ENCODE measurements at regions not wholly inside any gene's neighbourhood (a gene's known extent, or its start where the extent isn't known, plus 50 kb on each side); places are given as distances from the start of the nearest gene placed in this dataset.

DNA sequence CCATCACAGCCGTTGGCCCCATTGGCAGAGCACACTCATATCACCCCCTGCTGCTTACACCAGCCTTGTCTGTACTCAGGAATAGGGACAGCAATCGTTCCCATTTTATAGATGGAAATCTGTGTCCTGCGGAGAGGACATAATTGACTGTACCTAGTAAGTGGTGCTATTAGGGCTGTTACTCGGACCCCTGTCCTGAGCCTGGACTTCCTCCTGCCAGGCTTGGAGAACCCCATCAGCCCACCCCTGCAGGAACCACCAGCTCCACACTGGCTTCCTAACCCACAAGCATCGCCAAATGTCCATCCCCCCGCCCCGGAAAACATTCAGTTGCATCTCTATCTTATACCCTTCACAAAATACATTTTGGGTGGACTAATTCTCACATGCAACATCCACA is 139.8 kb upstream of the RET start:
- H3K4me1 Mint-ChIP-seq = peaks cover 8% of the 10 kb centered on the region
- CTCF ChIA-PET = no interaction called here
- H3K27me3 Mint-ChIP-seq = peaks cover 27% of the 10 kb centered on the region
- POLR2A ChIA-PET = no interaction called here
- H3K9me3 Mint-ChIP-seq = no peaks in the 10 kb centered on the region
- no peak for DNase-seq
- no peaks in the 10 kb centered on the region for H3K36me3 Mint-ChIP-seq (ENCODE audit: low read depth)
- H3K27ac Mint-ChIP-seq = no peak overlapping the region
- no peak overlapping the region for H3K4me3 Mint-ChIP-seq

DNA sequence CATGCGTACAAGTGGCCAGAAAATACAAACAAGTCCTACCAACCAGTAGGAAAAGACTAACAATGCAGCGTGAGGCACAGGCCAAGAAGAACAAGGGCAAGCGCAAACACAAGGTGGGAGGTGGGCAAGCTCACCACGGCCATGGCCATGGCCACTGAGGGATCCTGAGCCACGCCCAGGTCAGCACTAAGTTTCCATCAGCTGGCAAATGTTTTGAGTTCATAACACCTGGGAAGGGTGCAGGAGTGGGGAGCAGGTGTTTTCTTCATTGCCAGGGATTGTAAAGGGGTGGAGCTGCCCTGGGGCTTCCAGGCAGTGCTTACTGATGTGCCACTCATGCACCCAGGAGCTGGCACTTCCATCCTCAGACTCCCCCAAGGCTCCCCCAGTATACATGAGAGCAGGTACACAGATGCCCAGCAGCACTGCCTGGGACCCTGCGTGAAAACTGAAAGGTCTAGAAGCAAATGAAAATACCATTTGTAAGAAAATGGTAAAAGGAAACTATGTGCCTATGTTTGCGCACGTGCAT is 139.2 kb upstream of the RET start:
- DNase-seq = no peak

DNA sequence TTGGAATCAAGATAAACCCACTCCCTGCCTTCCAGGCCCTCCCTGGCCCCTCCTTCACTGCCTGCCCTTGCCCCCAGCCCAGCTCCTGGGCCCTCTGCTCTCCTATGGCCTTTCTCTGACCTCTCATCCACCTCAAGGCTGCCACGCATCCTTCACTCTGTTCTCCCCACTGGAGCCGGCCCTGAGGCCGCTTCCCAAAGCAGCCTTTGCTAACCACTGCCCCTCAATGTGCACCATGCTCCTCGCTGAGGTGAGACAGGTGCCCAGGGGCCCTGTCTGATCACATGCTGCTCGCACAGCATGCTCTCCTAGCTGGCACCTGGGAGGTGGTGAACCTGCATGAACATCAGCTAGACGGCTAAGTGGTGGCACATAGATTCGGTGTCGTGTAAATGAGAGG is 138.5 kb upstream of the RET start:
- POLR2A ChIA-PET = no interaction called here
- H3K27ac Mint-ChIP-seq = no peak overlapping the region
- DNase-seq = no peak
- no peaks in the 10 kb centered on the region for H3K9me3 Mint-ChIP-seq
- H3K4me3 Mint-ChIP-seq = no peak overlapping the region
- CTCF ChIA-PET = no interaction called here
- peaks cover 4% of the 10 kb centered on the region for H3K4me1 Mint-ChIP-seq
- no peaks in the 10 kb centered on the region for H3K36me3 Mint-ChIP-seq (ENCODE audit: low read depth)
- H3K27me3 Mint-ChIP-seq = peaks cover 20% of the 10 kb centered on the region

More for the DNA sequence above, 139.2 kb upstream of the RET start:
- H3K36me3 Mint-ChIP-seq (ENCODE audit: low read depth) = no peaks in the 10 kb centered on the region
- peaks cover 25% of the 10 kb centered on the region for H3K27me3 Mint-ChIP-seq
- H3K27ac Mint-ChIP-seq = no peak overlapping the region
- CTCF ChIA-PET = no interaction called here
- peaks cover 8% of the 10 kb centered on the region for H3K4me1 Mint-ChIP-seq
- POLR2A ChIA-PET = no interaction called here
- no peak overlapping the region for H3K4me3 Mint-ChIP-seq
- H3K9me3 Mint-ChIP-seq = no peaks in the 10 kb centered on the region

DNA sequence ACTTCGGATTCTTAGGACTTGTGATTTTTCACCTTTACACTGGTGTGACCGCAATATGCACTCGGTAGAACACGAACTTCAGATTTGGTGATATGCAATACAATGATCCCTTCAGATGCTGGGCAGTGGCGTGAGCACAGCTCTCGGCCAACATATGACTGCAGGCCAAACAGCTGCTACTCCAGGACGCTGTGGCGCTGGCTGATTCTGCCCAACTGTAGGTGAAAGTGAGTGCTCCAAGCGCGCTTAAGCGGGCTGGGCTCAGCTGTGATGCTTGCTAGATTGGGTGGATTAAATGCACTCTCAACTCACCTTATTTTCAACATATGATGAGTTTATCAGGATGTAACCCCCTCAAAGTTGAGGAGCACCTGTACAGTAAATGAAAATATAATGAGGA is 137.6 kb upstream of the RET start:
- DNase-seq = no peak
- Mint-ChIP-seq H3K4me3 (no peak overlapping the region), H3K4me1 (no peaks in the 10 kb centered on the region), H3K27ac (no peak overlapping the region), H3K36me3 (ENCODE audit: low read depth) (no peaks in the 10 kb centered on the region), H3K9me3 (no peaks in the 10 kb centered on the region), H3K27me3 (peaks cover 12% of the 10 kb centered on the region)
- ChIA-PET POLR2A (no interaction called here), CTCF (interaction anchor here (0.6 kb wide), 1 partner anchor 440 kb away, joined by 3 read pairs; no protein-coding TSS in a partner anchor)

DNA sequence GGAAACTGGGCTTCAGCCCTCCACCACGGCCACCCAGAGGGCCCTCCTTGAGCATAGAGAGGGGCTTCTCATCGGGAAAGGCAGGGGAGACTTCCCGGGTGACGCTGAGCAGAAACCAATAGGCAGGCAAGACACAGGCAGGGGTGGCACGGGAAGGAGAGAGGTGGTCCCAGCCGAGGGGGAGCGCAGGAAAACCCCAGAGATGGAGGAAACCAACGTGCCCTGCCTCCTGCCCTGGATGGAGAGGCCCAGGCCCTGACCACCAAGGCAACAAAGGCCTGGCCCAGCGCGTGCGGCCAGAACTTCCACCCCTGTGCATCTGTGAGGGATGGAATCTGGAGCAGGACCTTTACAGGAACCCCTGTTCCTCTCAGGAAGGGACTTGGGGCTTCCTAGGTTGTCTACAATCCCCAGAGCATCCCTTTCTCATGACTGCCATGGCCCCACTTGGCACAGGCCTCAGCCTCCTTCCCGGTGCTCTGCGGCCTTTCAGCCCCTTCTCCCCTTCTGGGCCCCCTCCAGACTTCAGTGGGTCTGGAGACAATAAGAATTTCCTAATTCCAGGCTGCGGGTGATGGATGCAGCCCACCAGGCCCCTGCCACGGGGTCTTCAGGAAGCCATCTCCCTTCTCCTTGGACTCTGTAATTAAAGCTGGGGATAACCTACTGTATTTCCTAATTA is 137.0 kb upstream of the RET start:
- Mint-ChIP-seq H3K27ac (no peak overlapping the region), H3K27me3 (peaks cover 6% of the 10 kb centered on the region), H3K36me3 (ENCODE audit: low read depth) (no peaks in the 10 kb centered on the region), H3K4me1 (no peaks in the 10 kb centered on the region), H3K4me3 (no peak overlapping the region), H3K9me3 (no peaks in the 10 kb centered on the region)
- DNase-seq = no peak
- CTCF ChIA-PET = no interaction called here
- POLR2A ChIA-PET = no interaction called here

DNA sequence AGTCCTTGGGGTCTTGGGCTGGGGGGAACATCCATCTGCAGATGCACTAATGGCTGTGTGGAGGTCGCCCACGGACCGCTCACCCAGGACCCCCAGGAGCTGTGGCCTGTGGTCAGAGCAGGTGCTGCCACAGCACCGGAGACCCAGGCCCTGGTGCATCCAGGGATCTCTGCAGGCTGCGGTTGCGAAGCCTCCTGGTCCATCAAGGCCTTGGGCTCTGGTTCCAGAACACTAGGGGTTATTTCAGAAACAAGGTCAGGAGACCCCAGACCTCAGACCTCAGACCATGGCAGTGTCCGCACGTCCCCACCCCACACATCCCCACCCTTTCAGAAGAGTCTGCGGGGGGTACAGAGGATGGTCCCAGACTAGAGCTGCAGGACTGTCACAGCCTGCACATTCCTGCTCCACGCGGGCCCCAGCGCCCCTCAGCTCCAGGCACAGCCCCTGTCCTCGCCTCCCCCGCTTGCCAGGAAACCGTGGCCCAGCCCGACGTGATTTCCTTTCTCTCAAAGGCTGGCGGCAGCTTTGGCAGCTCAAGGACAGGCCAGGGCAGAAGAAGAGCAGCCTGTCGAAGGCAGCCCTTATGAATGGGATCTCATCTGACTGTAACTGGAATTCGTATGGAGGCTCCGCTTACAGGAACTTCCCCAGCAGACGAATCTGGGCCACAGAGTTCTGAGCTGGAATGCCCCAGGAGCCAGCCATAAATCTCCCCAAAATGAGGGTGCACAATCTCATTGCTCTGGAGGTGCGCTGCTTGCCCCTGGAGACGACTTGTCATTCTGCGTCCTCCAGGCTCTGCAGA is 136.2 kb upstream of the RET start:
- Mint-ChIP-seq H3K27me3 (no peaks in the 10 kb centered on the region), H3K27ac (no peak overlapping the region), H3K4me3 (no peak overlapping the region), H3K9me3 (no peaks in the 10 kb centered on the region), H3K4me1 (no peaks in the 10 kb centered on the region), H3K36me3 (ENCODE audit: low read depth) (no peaks in the 10 kb centered on the region)
- DNase-seq = no peak
- POLR2A ChIA-PET = no interaction called here
- CTCF ChIA-PET = no interaction called here

DNA sequence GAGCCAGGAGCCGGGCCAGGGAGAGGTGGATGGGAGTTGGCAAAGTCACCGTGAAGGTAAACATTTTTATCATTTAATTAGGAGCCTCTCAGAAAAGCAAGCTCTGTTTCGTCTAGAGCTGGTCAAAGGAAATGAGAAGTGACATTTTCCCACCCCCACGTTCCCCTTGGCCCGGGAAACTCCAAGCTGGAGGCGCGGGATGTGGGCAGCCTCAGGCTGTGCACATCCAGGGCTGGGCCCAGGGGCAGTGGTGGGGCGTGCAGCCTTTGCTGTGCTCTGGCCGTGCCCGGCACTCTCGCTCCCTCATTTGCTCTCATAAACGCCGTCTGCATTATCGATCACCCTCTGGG is 135.6 kb upstream of the RET start:
- CTCF ChIA-PET = no interaction called here
- no peaks in the 10 kb centered on the region for H3K36me3 Mint-ChIP-seq (ENCODE audit: low read depth)
- POLR2A ChIA-PET = no interaction called here
- no peak overlapping the region for H3K4me3 Mint-ChIP-seq
- H3K27ac Mint-ChIP-seq = no peak overlapping the region
- peaks cover 4% of the 10 kb centered on the region for H3K27me3 Mint-ChIP-seq
- no peaks in the 10 kb centered on the region for H3K9me3 Mint-ChIP-seq
- H3K4me1 Mint-ChIP-seq = no peaks in the 10 kb centered on the region
- no peak for DNase-seq

DNA sequence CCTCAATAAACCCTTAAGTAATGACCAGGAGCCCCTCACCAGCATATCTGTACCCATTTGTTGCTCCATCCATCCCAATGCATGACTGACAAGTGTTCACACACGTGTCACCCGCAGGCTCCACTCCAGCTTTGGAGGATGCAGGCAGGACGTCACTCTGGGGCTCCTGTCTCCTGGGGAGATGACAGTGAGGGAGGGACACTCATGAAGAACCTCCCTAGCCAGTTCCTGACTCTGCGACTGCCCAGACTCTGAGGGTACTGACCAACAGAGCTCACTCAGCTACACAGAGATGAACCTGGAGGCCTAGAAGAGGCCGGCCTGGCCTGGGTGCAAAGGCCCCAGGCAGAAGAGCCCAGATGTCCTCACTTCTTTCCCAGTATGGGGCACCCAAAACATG is 135.1 kb upstream of the RET start:
- Mint-ChIP-seq H3K9me3 (no peaks in the 10 kb centered on the region), H3K4me3 (no peak overlapping the region), H3K36me3 (ENCODE audit: low read depth) (no peaks in the 10 kb centered on the region), H3K4me1 (no peaks in the 10 kb centered on the region), H3K27ac (no peak overlapping the region), H3K27me3 (peaks cover 7% of the 10 kb centered on the region)
- no peak for DNase-seq
- CTCF ChIA-PET = no interaction called here
- POLR2A ChIA-PET = no interaction called here

DNA sequence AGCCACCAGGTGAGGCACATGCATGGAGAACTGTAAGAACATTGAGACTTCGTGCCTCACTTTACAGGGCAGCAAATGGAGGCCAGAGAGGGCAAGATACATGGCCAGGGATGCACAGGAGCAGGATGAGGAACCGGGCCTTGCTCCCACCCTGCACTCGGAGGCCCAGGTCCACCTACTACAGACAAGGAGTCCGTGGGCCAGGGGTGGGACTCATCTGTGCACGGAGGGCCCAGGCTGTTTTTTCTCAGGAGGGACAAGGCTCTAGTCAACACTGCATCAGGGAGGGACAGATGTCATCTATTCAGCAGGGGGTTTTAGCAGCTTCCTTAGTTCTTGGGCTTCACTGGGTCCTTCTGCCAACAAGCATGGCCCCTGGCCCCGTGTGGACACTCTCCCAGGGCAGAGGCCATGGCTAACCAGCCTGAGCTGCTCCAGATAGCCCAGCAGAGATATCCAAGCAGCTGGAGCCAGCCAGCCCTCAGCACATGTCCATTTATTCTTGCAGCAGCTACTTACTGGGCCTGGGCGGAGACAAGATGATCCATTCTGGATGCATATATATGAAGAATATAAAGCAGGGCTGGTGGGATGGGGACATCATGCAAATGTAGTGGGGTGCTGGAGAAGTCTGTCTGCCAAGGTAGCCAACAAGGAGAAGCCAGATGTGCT is 134.5 kb upstream of the RET start:
- Mint-ChIP-seq H3K27me3 (peaks cover 9% of the 10 kb centered on the region), H3K4me1 (no peaks in the 10 kb centered on the region), H3K9me3 (no peaks in the 10 kb centered on the region), H3K36me3 (ENCODE audit: low read depth) (no peaks in the 10 kb centered on the region), H3K4me3 (no peak overlapping the region), H3K27ac (no peak overlapping the region)
- no peak for DNase-seq
- POLR2A ChIA-PET = no interaction called here
- CTCF ChIA-PET = no interaction called here

DNA sequence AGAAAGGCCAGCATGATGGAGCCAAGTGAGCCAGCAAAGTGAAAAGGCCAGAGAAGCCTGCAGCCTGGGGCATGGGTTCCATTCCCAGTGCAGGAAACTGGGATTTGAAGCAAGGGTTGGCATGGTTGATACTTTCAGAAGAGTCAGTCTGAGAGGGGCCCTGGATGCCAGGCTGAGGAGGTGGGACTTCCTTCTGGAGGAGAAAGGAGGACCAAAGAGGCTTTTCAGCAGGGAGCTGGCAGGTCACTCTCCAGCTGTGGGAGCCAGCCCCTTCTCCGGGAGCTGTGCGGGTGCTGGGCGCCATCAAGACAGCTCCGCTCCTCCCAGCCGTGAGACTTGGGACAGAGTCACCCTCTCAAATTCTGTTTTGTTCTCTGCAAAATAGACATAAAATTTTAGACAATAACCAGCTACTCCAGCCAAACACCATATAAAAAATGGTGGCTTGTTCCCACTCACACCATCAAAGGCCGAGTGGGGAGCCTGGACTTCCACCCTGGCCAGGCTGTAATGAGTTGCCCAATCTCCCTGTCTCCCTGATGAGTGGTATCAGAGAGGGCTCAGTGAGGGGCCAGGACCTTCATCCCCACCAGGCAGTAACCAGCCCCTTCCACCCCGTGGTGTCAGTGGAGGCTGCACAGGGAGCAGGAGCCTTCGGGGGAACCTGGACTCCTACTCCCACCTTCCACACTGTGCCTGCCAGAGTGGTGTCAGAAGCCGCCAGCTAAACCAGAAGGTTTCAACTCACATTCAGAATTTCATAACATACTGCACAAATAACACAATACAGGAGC is 133.6 kb upstream of the RET start:
- peaks cover 9% of the 10 kb centered on the region for H3K27me3 Mint-ChIP-seq
- POLR2A ChIA-PET = no interaction called here
- no peaks in the 10 kb centered on the region for H3K4me1 Mint-ChIP-seq

DNA sequence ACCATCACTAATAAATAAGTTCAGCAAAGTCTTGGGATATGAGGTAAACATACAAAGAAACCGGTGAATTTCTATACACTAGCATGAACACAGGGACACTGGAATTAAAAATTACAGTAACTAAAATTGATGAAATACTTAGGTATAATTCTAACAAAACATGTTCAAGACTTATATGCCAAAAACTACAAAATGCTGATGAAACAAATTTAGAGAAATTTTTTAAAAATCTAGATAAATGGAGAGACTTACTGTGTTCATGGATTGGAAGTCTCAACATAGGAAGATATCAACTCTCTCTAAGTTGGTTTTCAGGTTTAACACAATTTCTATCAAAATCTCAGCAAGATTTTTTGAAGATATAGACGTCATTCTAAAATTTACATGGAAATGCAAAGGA is 128.8 kb upstream of the RET start:
- ChIA-PET CTCF (no interaction called here), POLR2A (no interaction called here)

More for the DNA sequence above, 133.6 kb upstream of the RET start:
- DNase-seq = no peak
- CTCF ChIA-PET = no interaction called here
- H3K4me3 Mint-ChIP-seq = no peak overlapping the region
- H3K9me3 Mint-ChIP-seq = no peaks in the 10 kb centered on the region
- no peak overlapping the region for H3K27ac Mint-ChIP-seq
- no peaks in the 10 kb centered on the region for H3K36me3 Mint-ChIP-seq (ENCODE audit: low read depth)

DNA sequence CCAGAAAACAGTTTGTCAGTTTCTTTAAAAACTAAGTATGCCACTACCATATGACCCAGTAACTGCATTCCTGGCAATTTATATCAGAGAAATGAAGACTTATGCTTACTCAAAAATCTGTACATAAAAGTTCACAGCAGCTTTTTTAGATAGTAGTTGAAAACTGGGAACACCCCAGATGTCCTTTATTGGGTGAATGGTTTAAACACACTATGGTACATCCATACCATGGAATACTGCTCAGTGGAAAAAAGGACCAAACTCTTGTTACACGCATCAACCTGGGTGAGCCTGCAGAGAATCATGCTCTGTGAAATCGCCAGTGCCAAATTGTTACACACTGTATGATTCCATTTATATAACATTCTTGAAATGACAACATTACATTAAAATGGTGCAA is 127.6 kb upstream of the RET start:
- Mint-ChIP-seq H3K4me3 (no peak overlapping the region), H3K27ac (no peak overlapping the region), H3K36me3 (ENCODE audit: low read depth) (no peaks in the 10 kb centered on the region), H3K9me3 (no peaks in the 10 kb centered on the region), H3K27me3 (peaks cover 11% of the 10 kb centered on the region), H3K4me1 (no peaks in the 10 kb centered on the region)
- no peak for DNase-seq
- ChIA-PET POLR2A (no interaction called here), CTCF (no interaction called here)

More for the DNA sequence above, 128.8 kb upstream of the RET start:
- Mint-ChIP-seq H3K4me3 (no peak overlapping the region), H3K4me1 (no peaks in the 10 kb centered on the region), H3K27ac (no peak overlapping the region), H3K27me3 (peaks cover 11% of the 10 kb centered on the region), H3K9me3 (no peaks in the 10 kb centered on the region), H3K36me3 (ENCODE audit: low read depth) (no peaks in the 10 kb centered on the region)
- DNase-seq = no peak
